Heart left ventricle (tissue), 16 donors: ENCODE measurements at regions not wholly inside any gene's neighbourhood (a gene's known extent, or its start where the extent isn't known, plus 50 kb on each side); places are given as distances from the start of the nearest gene placed in this dataset.
"Not testable (repeated sequence)": the region's sequence is repeated elsewhere in the genome, so short reads cannot be mapped to it uniquely, and the experiment has no call there.

Experiments
- ATAC-seq, 4 donors: fragments of 200-7000 bp; cut with Tn5 transposase; one replicate each; pipeline ENCODE4 v1.9.1; 2020 to 2022; ENCODE audit warnings: moderate library complexity in 4 of 4, mild to moderate bottlenecking in 3 of 4, moderate number of reproducible peaks in 1 of 4
- DNase-seq, 5 donors: peaks; one replicate each; pipeline ENCODE4 v3.0.0-alpha.2; 2020
- H3K27ac ChIP-seq, 12 donors: fragments of 200-600 bp; sonication (generic) in 4 of 12; one replicate each; pipeline versions ENCODE4 v1.5.0 to v1.8.0; 2016 to 2022; ENCODE audit warnings: mild to moderate bottlenecking in 2 of 12
- H3K27me3 ChIP-seq, 9 donors: fragments of 200-600 bp; sonication (generic) in 2 of 9; one replicate each; pipeline versions ENCODE4 v1.5.1 to v1.8.0; 2016 to 2022; ENCODE audit warnings: mild to moderate bottlenecking in 3 of 9
- H3K36me3 ChIP-seq, 9 donors: fragments of 200-600 bp; sonication (generic) in 2 of 9; one replicate each; pipeline versions ENCODE4 v1.5.0 to v1.8.0; 2018 to 2022; ENCODE audit warnings: mild to moderate bottlenecking in 2 of 9
- H3K4me1 ChIP-seq, 12 donors: fragments of 200-600 bp; sonication (generic) in 4 of 12; one replicate each; pipeline versions ENCODE4 v1.5.0 to v1.8.0; 2016 to 2022; ENCODE audit warnings: mild to moderate bottlenecking in 3 of 12
- H3K4me3 ChIP-seq, 12 donors: fragments of 200-600 bp; sonication (generic) in 4 of 12; one replicate each; pipeline versions ENCODE4 v1.5.0 to v1.8.0; 2017 to 2022; ENCODE audit warnings: mild to moderate bottlenecking in 9 of 12, moderate library complexity in 4 of 12
- H3K9me3 ChIP-seq, 12 donors: fragments of 200-600 bp; sonication (generic) in 4 of 12; one replicate each; pipeline versions ENCODE4 v1.5.0 to v1.8.0; 2016 to 2022; ENCODE audit warnings: mild to moderate bottlenecking in 1 of 12
- CTCF ChIP-seq, 12 donors: fragments of 200-600 bp; sonication (generic) in 4 of 12; IDR thresholded peaks; one replicate each; pipeline versions ENCODE4 v1.5.0 to v1.8.0; 2018 to 2022; ENCODE audit warnings: antibody characterized with exemption in 12 of 12, mild to moderate bottlenecking in 5 of 12
- POLR2A ChIP-seq, 2 donors: fragments of 450-650 bp; IDR thresholded peaks; one replicate each; pipeline ENCODE4 v1.6.1; 2017; ENCODE audit warnings: antibody characterized with exemption in 2 of 2, mild to moderate bottlenecking in 2 of 2, moderate library complexity in 2 of 2
- WGBS, 4 donors: extraction: QIAGEN DNeasy Blood & Tissue Kit in 2 of 4; methylation state at CpG; one replicate each; pipeline versions ENCODE4 v1.1.5 to v1.1.7; 2013 to 2018; 5-methylcytosine and 5-hydroxymethylcytosine counted together
- intact Hi-C, 10 donors: fragments of 100-400 bp; cut with DNase I; formaldehyde crosslinking; loops; one replicate each; pipeline versions ENCODE4 v1.11.1 to v1.14.2; 2022
- donor health status: ischemic (EF 13 %, LVEDD 7.1; RV severe dilation, severe dysfunction).
- donor health status: healthy with polysubstance abuse.
- donor health status: DM: no; HTN: yes; CAD: no.
- donor health status: DM: no; HTN: no; CAD: no.
- donor health status: ischemic (EF 25% LVEDD 6.9; RV normal size, moderate dysfunction).
- donor health status: ischemic (EF 25% LVEDD 5.7; RV mildly dilated, moderate dysfunction).
- donor health status: healthy.
- donor health status: DM: yes; HTN: yes; CAD: no.
- donor health status: ischemic (EF 35%, LVEDD 5.7; RV mildly dilated, moderate dysfunction).
- donor health status: nonischemic (EF 11% LVEDD 7.7; RV severe dilation, severe dysfunction).
- donor health status: DM: yes; HTN: yes; CAD: no.
- donor health status: PGD.
- donor health status: ischemic (EF 29% LVEDD 5.4; RV normal size, mild dysfunction).
- donor health status: nonischemic (EF 23%, LVEDD 6.1; RV moderate dilation, normal function).

- H3K4me1 ChIP-seq, H3K9me3 ChIP-seq, H3K27me3 ChIP-seq, H3K36me3 ChIP-seq, DNase-seq: not testable (repeated sequence)
- peak in 1 of 2 donors; percentile 11 for TF ChIP-seq POLR2A (IDR thresholded peaks at IDR 0.05)
- peak; percentile 35 to 72 (median 64) for TF ChIP-seq CTCF (IDR thresholded peaks at IDR 0.05)
- Histone ChIP-seq H3K27ac (peak overlapping the region in 3 of 12 donors; percentile 5 to 10 (median 6)), H3K4me3 (peak overlapping the region in 2 of 12 donors; percentile 6 to 11)
- ATAC-seq: peak; percentile 58 to 82 (median 62)
- intact Hi-C loops: loop anchor here in 8 of 10 donors (5.0 to 10.0 kb wide), 8 partner anchors 283 to 1207 kb away; partner anchors contain the start of gene ADAMTS1 (in 7 of the 8)
- WGBS, 4 donors: 16 to 24% (median 19%) methylated on average over 4 of the region's 4 CpGs
Observed at GRCh38 chr21:28051649-28052048, 941.0 kb downstream of the LTN1 start.

GRCh38 chr21:28035692-28036091 lies 957.0 kb downstream of the LTN1 start:
- H3K27me3 ChIP-seq, H3K4me1 ChIP-seq, DNase-seq, H3K4me3 ChIP-seq, intact Hi-C loops, H3K36me3 ChIP-seq: not testable (repeated sequence)
- Histone ChIP-seq H3K27ac (peak overlapping the region in 1 of 12 donors; percentile 31), H3K9me3 (peaks cover 0 to 40% (median 9%) of the 10 kb centered on the region in 12 donors)
- peak in 2 of 4 donors; percentile 20 to 28 for ATAC-seq

GRCh38 chr21:28034916-28035315 lies 957.8 kb downstream of the LTN1 start:
- intact Hi-C loops, ATAC-seq, DNase-seq, H3K4me3 ChIP-seq, H3K27me3 ChIP-seq, H3K4me1 ChIP-seq, H3K36me3 ChIP-seq: not testable (repeated sequence)
- WGBS, 4 donors: 42 to 59% (median 51%) methylated on average over 2 of the region's 2 CpGs
- Histone ChIP-seq H3K9me3 (peaks cover 0 to 44% (median 13%) of the 10 kb centered on the region in 12 donors), H3K27ac (peak overlapping the region in 1 of 12 donors; percentile 31)

GRCh38 chr21:28034334-28034733 lies 958.3 kb downstream of the LTN1 start:
- H3K4me3 ChIP-seq, H3K4me1 ChIP-seq, H3K36me3 ChIP-seq, intact Hi-C loops, DNase-seq, H3K27me3 ChIP-seq: not testable (repeated sequence)
- peak overlapping the region in 2 of 12 donors; percentile 3 to 39 for H3K27ac ChIP-seq
- H3K9me3 ChIP-seq: peaks cover 0 to 40% (median 15%) of the 10 kb centered on the region in 12 donors
- peak; percentile 52 to 86 (median 79) for ATAC-seq
- WGBS, 4 donors: 56 to 79% (median 70%) methylated on average over 4 of the region's 4 CpGs

- DNase-seq, H3K27ac ChIP-seq, H3K27me3 ChIP-seq, intact Hi-C loops, H3K36me3 ChIP-seq, H3K4me1 ChIP-seq, H3K4me3 ChIP-seq, ATAC-seq: not testable (repeated sequence)
- peaks cover 0 to 32% (median 15%) of the 10 kb centered on the region in 12 donors for H3K9me3 ChIP-seq
- WGBS, 4 donors: 90 to 97% (median 95%) methylated on average over 1 of the region's 1 CpG
Observed at GRCh38 chr21:28032652-28033051, 960.0 kb downstream of the LTN1 start.

GRCh38 chr21:28031066-28031465 lies 961.6 kb downstream of the LTN1 start:
- H3K27ac ChIP-seq, H3K27me3 ChIP-seq, ATAC-seq, DNase-seq, H3K36me3 ChIP-seq, H3K4me3 ChIP-seq, intact Hi-C loops, H3K4me1 ChIP-seq: not testable (repeated sequence)
- peaks cover 0 to 32% (median 15%) of the 10 kb centered on the region in 12 donors for H3K9me3 ChIP-seq

GRCh38 chr21:28025111-28025510 lies 967.6 kb downstream of the LTN1 start:
- Histone ChIP-seq H3K27ac (no peak overlapping the region), H3K4me3 (no peak overlapping the region), H3K4me1 (no peaks in the 10 kb centered on the region), H3K36me3 (no peaks in the 10 kb centered on the region), H3K9me3 (peaks cover 0 to 8% (median under 1%) of the 10 kb centered on the region in 12 donors), H3K27me3 (no peaks in the 10 kb centered on the region)
- 98 to 100% (median 99%) methylated on average over 1 of the region's 1 CpG for WGBS, 4 donors
- intact Hi-C loops: no loop called here
- ATAC-seq (no peak), DNase-seq (no peak)
- TF ChIP-seq POLR2A (IDR thresholded peaks at IDR 0.05) (no peak), CTCF (IDR thresholded peaks at IDR 0.05) (no peak)
